ENCODE measurements at regions not wholly inside any gene's neighbourhood (a gene's known extent, or its start where the extent isn't known, plus 50 kb on each side); places are given as distances from the start of the nearest gene placed in this dataset.

- DNase-seq (ENCODE audit: low read depth, low spot score): no peak
- Histone ChIP-seq H3K27me3 (replicated peaks in 1 of 2; ENCODE audit: control insufficient read depth in 2 of 2, insufficient read depth in 2 of 2, low read length in 1 of 2) (no peaks in the 10 kb centered on the region; a peak in 1 of 4 replicates), H2AFZ (ENCODE audit: control insufficient read depth, low read depth, low read length) (no peak overlapping the region), H3K79me2 (ENCODE audit: control insufficient read depth, insufficient read depth, low read length) (no peaks in the 10 kb centered on the region), H3K4me2 (ENCODE audit: control insufficient read depth, insufficient read depth) (no peak overlapping the region), H3K9ac (ENCODE audit: control insufficient read depth, insufficient read depth, low read length) (no peak overlapping the region), H3K9me3 (replicated peaks; ENCODE audit: control insufficient read depth, insufficient read depth, low read length) (no peaks in the 10 kb centered on the region), H3K36me3 (ENCODE audit: control insufficient read depth in 2 of 2, insufficient read depth in 2 of 2, low read length in 1 of 2) (no peaks in the 10 kb centered on the region), H4K20me1 (ENCODE audit: control insufficient read depth, insufficient read depth) (no peaks in the 10 kb centered on the region), H3K27ac (ENCODE audit: control insufficient read depth, insufficient read depth) (no peak overlapping the region), H3K4me1 (ENCODE audit: control insufficient read depth, insufficient read depth, low read length) (no peaks in the 10 kb centered on the region), H3K4me3 (no peak overlapping the region)
- intact Hi-C loops (cut with micrococcal nuclease; ENCODE audit: unreplicated experiment) (no loop called here), in situ Hi-C loops (cut with MboI) (no loop called here)
- ChIA-PET POLR2A (no interaction called here), CTCF (interaction anchor here (0.8 kb wide), 1 partner anchor 46 kb away, joined by 4 read pairs; no protein-coding TSS in a partner anchor), SMC1A (ENCODE audit: uncharacterized antibody, unreplicated experiment) (interaction anchor here (1.3 kb wide), 1 partner anchor 42 kb away, joined by 3 read pairs; no protein-coding TSS in a partner anchor), RAD21 (ENCODE audit: unreplicated experiment) (no interaction called here)
- 37% methylated on average over 5 of the region's 5 CpGs for WGBS (ENCODE audit: insufficient coverage, insufficient replicate concordance, low lambda C conversion rate, missing lambda C conversion rate)
- no peak for ATAC-seq
- FAIRE-seq: no peak
- no TSS peak for BruUV-seq (replicated peaks)
- TF ChIP-seq HDAC2 (IDR thresholded peaks at IDR 0.05): no peak
- no peak for TF ChIP-seq HDGF (IDR thresholded peaks at IDR 0.05)
- TF ChIP-seq CHD2 (IDR thresholded peaks at IDR 0.05; ENCODE audit: borderline replicate concordance, low read depth, low read length): no peak
- TF ChIP-seq, protein P1, sequence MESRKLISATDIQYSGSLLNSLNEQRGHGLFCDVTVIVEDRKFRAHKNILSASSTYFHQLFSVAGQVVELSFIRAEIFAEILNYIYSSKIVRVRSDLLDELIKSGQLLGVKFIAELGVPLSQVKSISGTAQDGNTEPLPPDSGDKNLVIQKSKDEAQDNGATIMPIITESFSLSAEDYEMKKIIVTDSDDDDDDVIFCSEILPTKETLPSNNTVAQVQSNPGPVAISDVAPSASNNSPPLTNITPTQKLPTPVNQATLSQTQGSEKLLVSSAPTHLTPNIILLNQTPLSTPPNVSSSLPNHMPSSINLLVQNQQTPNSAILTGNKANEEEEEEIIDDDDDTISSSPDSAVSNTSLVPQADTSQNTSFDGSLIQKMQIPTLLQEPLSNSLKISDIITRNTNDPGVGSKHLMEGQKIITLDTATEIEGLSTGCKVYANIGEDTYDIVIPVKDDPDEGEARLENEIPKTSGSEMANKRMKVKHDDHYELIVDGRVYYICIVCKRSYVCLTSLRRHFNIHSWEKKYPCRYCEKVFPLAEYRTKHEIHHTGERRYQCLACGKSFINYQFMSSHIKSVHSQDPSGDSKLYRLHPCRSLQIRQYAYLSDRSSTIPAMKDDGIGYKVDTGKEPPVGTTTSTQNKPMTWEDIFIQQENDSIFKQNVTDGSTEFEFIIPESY (IDR thresholded peaks at IDR 0.05): no peak
- no peak for TF ChIP-seq EZH2 (IDR thresholded peaks at IDR 0.05; ENCODE audit: borderline replicate concordance, control insufficient read depth, low read depth, low read length)
- no peak for TF ChIP-seq NFXL1 (IDR thresholded peaks at IDR 0.05; ENCODE audit: borderline replicate concordance)
- TF ChIP-seq CHD4 (IDR thresholded peaks at IDR 0.05): no peak
- TF ChIP-seq, protein P2, sequence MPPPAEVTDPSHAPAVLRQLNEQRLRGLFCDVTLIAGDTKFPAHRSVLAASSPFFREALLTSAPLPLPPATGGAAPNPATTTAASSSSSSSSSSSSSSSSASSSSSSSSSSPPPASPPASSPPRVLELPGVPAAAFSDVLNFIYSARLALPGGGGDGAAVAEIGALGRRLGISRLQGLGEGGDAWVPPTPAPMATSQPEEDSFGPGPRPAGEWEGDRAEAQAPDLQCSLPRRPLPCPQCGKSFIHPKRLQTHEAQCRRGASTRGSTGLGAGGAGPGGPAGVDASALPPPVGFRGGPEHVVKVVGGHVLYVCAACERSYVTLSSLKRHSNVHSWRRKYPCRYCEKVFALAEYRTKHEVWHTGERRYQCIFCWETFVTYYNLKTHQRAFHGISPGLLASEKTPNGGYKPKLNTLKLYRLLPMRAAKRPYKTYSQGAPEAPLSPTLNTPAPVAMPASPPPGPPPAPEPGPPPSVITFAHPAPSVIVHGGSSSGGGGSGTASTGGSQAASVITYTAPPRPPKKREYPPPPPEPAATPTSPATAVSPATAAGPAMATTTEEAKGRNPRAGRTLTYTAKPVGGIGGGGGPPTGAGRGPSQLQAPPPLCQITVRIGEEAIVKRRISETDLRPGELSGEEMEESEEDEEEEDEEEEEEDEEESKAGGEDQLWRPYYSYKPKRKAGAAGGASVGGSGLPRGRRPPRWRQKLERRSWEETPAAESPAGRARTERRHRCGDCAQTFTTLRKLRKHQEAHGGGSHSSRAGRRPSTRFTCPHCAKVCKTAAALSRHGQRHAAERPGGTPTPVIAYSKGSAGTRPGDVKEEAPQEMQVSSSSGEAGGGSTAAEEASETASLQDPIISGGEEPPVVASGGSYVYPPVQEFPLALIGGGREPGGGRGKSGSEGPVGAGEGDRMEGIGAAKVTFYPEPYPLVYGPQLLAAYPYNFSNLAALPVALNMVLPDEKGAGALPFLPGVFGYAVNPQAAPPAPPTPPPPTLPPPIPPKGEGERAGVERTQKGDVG (CRISPR knock-in tag; IDR thresholded peaks at IDR 0.05): no peak
- TF ChIP-seq SMC3 (IDR thresholded peaks at IDR 0.05; ENCODE audit: borderline replicate concordance, low read length): no peak
- TF ChIP-seq SUPT20H (IDR thresholded peaks at IDR 0.05; ENCODE audit: borderline replicate concordance, control insufficient read depth, low read depth, low read length): no peak
- TF ChIP-seq BMI1 (IDR thresholded peaks at IDR 0.05; ENCODE audit: borderline replicate concordance): no peak
- TF ChIP-seq MXI1 (IDR thresholded peaks at IDR 0.05; ENCODE audit: low read depth, low read length): no peak
- no peak for TF ChIP-seq STAT1 (conservative IDR thresholded peaks at IDR 0.05)
- TF ChIP-seq, protein P3, sequence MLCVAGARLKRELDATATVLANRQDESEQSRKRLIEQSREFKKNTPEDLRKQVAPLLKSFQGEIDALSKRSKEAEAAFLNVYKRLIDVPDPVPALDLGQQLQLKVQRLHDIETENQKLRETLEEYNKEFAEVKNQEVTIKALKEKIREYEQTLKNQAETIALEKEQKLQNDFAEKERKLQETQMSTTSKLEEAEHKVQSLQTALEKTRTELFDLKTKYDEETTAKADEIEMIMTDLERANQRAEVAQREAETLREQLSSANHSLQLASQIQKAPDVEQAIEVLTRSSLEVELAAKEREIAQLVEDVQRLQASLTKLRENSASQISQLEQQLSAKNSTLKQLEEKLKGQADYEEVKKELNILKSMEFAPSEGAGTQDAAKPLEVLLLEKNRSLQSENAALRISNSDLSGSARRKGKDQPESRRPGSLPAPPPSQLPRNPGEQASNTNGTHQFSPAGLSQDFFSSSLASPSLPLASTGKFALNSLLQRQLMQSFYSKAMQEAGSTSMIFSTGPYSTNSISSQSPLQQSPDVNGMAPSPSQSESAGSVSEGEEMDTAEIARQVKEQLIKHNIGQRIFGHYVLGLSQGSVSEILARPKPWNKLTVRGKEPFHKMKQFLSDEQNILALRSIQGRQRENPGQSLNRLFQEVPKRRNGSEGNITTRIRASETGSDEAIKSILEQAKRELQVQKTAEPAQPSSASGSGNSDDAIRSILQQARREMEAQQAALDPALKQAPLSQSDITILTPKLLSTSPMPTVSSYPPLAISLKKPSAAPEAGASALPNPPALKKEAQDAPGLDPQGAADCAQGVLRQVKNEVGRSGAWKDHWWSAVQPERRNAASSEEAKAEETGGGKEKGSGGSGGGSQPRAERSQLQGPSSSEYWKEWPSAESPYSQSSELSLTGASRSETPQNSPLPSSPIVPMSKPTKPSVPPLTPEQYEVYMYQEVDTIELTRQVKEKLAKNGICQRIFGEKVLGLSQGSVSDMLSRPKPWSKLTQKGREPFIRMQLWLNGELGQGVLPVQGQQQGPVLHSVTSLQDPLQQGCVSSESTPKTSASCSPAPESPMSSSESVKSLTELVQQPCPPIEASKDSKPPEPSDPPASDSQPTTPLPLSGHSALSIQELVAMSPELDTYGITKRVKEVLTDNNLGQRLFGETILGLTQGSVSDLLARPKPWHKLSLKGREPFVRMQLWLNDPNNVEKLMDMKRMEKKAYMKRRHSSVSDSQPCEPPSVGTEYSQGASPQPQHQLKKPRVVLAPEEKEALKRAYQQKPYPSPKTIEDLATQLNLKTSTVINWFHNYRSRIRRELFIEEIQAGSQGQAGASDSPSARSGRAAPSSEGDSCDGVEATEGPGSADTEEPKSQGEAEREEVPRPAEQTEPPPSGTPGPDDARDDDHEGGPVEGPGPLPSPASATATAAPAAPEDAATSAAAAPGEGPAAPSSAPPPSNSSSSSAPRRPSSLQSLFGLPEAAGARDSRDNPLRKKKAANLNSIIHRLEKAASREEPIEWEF (IDR thresholded peaks at IDR 0.05; ENCODE audit: insufficient replicate concordance, low read depth, low read length): no peak
- no peak for TF ChIP-seq NRF1 (conservative IDR thresholded peaks at IDR 0.05; ENCODE audit: low read depth, low read length)
- no peak for TF ChIP-seq RFX5 (IDR thresholded peaks at IDR 0.05; ENCODE audit: low read depth, low read length)
These were observed 95.6 kb upstream of the TSPAN2 start for GRCh38 chr1:115184951-115185331.

Measured in GM12878 (cell line).